Panc1 (cell line): ENCODE measurements at regions not wholly inside any gene's neighbourhood (a gene's known extent, or its start where the extent isn't known, plus 50 kb on each side); places are given as distances from the start of the nearest gene placed in this dataset.

Experiments
- ATAC-seq: fragments of 200-7000 bp; cut with Tn5 transposase; 2 replicates; pipeline ENCODE4 v1.9.1; 2020; ENCODE audit warnings: mild to moderate bottlenecking, moderate library complexity
- BruUV-seq: library from RNA; stranded (reverse); fragments of 400-500 nt; replicated peaks from 2 replicates; lab custom pipeline; 2021; lab: Mats Ljungman, UMichigan
- CTCF ChIA-PET: fragments of 300-600 bp; sonication (Branson Sonifier 250); formaldehyde crosslinking; loops from one replicate; lab custom pipeline; 2022; ENCODE audit warnings: antibody characterized with exemption; lab: Charles Lee
- POLR2A ChIA-PET: fragments of 300-600 bp; sonication (Branson Sonifier 250); formaldehyde crosslinking; loops from one replicate; lab custom pipeline; 2022; ENCODE audit warnings: antibody characterized with exemption; lab: Charles Lee
- DNase-seq: peaks from one replicate; pipeline ENCODE4 v3.0.0-alpha.2; 2010; ENCODE audit warnings: low read depth, low spot score
- H3K27ac ChIP-seq: 2 replicates; pipeline ENCODE4 v1.5.1; 2011; ENCODE audit warnings: mild to moderate bottlenecking, low read length, inconsistent platforms
- H3K27me3 ChIP-seq: fragments of 200-500 bp; sonication (Bioruptor generic); 2 replicates; pipeline ENCODE4 v1.6.0; 2014; ENCODE audit warnings: low read length, inconsistent platforms; ENCODE audit not compliant: control insufficient read depth, insufficient read depth
- H3K36me3 ChIP-seq: fragments of 200-500 bp; sonication (Bioruptor generic); 2 replicates; pipeline ENCODE4 v1.5.1; 2014; ENCODE audit warnings: inconsistent platforms, mild to moderate bottlenecking, low read length, moderate library complexity; ENCODE audit not compliant: control insufficient read depth, insufficient read depth
- H3K4me1 ChIP-seq: 2 replicates; pipeline ENCODE4 v1.5.1; 2011; ENCODE audit warnings: inconsistent platforms, mild to moderate bottlenecking, low read length, moderate library complexity; ENCODE audit not compliant: control insufficient read depth, insufficient read depth
- H3K4me3 ChIP-seq, 2 experiments: 2 replicates each; pipeline ENCODE4 v1.5.1; 2011 to 2012; ENCODE audit warnings: low read depth in 2 of 2, low read length in 2 of 2, mild to moderate bottlenecking in 2 of 2, inconsistent platforms in 1 of 2, moderate library complexity in 1 of 2
- H3K9me3 ChIP-seq: fragments of 200-500 bp; sonication (Bioruptor generic); 2 replicates; pipeline ENCODE4 v1.5.1; 2014; ENCODE audit warnings: low read depth, mild to moderate bottlenecking, inconsistent platforms, low read length, moderate library complexity; ENCODE audit not compliant: control insufficient read depth, insufficient read depth
- POLR2AphosphoS5 ChIP-seq: IDR thresholded peaks from 2 replicates; pipeline ENCODE4 v1.6.1; 2012; ENCODE audit warnings: mild to moderate bottlenecking, low read depth, low read length, moderate library complexity
- REST ChIP-seq, 2 experiments: IDR thresholded peaks; 2 replicates each; pipeline ENCODE4 v1.6.1; 2011 to 2012; ENCODE audit warnings: low read depth in 2 of 2, control low read depth in 1 of 2, low read length in 1 of 2, mild to moderate bottlenecking in 1 of 2, moderate library complexity in 1 of 2; ENCODE audit not compliant: insufficient read depth in 1 of 2
- SIN3A ChIP-seq: IDR thresholded peaks from 2 replicates; pipeline ENCODE4 v1.6.1; 2012; ENCODE audit warnings: low read depth, mild to moderate bottlenecking, low read length, moderate library complexity, borderline replicate concordance; ENCODE audit not compliant: insufficient read depth
- TCF7L2 ChIP-seq: IDR thresholded peaks from 2 replicates; pipeline ENCODE4 v1.6.1; 2011; ENCODE audit warnings: mild to moderate bottlenecking, low read depth, low read length, inconsistent platforms
- in situ Hi-C: cut with HindIII; loops from 2 replicates; pipeline ENCODE4 v1.10.0; 2016; ENCODE audit warnings: low sequenced_read_pairs, low pct_unique_long_range_greater_than_20kb
- intact Hi-C: fragments of 100-400 bp; cut with micrococcal nuclease; formaldehyde crosslinking; loops from one replicate; pipeline ENCODE4 v1.10.0; 2022; ENCODE audit not compliant: unreplicated experiment
- TF ChIP-seq, protein P1 (sequence below): fragments of 450-650 bp; IDR thresholded peaks from 2 replicates; pipeline ENCODE4 v1.5.1; 2017; ENCODE audit warnings: mild to moderate bottlenecking

DNA sequence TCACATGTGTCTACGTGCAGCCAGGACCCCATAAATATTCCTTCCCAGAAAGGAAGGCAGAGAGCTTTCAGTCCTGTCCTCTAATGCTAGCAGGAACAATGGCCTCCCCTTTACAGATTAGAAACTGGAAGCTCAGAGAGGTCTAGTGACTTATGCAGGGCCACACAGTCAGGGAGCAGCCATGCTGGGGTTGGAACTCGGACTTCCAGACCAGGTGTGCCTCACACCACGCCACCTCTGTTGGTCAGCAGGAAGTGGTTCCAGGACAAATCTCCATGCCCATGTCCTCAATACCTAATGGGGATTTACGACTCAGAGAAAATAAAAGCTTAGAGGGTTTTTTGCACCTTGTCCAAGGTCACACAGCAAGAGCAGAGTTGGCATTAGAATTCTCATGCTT, 378.9 kb downstream of the RPS24 start:
- intact Hi-C loops: no loop called here
- CTCF ChIA-PET: interaction anchor here (0.7 kb wide), 1 partner anchor 780 kb away, joined by 3 read pairs; no protein-coding TSS in a partner anchor

DNA sequence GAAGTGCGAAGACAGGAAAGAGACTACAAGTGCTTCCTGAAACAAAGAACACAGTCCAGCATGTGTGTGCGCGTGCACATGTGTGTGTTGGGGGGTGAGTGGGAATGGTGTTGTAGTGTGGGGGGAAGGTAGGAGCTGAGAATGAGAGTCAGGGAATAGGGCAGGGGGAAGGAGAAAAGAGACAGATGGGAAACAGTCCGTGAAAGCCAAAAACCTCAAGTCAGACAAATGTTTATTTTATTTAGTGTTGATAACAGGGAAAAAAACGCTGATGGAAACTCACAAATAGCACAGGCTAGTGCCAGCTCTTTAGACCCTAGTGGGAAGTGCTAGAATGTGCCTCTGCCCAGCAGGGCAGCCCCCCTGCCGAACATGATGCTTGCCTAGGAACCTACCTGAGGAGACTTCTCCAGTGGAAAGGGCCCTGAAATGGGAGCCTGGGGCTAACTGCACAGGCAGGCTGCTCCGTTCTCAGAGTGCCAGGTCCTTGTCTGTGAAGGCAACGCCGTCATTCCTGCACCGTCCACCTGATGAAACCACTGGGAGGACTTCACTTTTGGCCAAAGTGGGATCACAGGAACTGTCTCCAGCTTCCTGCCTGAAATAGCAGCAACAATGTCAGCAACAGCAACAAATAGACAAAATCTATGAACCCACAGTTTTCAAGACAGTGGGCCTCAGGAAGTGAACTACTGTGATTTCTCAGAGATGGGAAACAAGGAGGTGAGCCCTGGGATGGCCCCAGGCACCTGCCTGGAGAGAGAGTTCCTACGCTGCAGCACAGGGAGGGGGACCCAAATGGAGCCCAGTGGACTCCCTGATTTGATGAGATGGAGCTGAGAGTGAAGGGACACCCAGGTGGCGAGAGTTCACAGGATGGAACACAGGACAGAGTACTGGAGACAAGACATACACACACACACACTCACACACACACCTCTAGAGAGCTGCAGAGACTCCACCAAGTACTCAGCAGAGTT, 379.7 kb downstream of the RPS24 start:
- intact Hi-C loops (no loop called here), in situ Hi-C loops (no loop called here)
- Histone ChIP-seq H3K9me3 (no peaks in the 10 kb centered on the region), H3K27ac (no peak overlapping the region), H3K27me3 (no peaks in the 10 kb centered on the region), H3K4me3 (no peak overlapping the region), H3K4me1 (no peaks in the 10 kb centered on the region), H3K36me3 (no peaks in the 10 kb centered on the region)
- no peak for DNase-seq
- POLR2A ChIA-PET: no interaction called here
- no TSS peak for BruUV-seq
- TF ChIP-seq REST (IDR thresholded peaks at IDR 0.05; ENCODE audit: insufficient read depth in 1 of 2, low read depth in 2 of 2, low read length in 1 of 2) (no peak), POLR2AphosphoS5 (no peak), SIN3A (no peak), TCF7L2 (no peak)
- TF ChIP-seq, protein P1, sequence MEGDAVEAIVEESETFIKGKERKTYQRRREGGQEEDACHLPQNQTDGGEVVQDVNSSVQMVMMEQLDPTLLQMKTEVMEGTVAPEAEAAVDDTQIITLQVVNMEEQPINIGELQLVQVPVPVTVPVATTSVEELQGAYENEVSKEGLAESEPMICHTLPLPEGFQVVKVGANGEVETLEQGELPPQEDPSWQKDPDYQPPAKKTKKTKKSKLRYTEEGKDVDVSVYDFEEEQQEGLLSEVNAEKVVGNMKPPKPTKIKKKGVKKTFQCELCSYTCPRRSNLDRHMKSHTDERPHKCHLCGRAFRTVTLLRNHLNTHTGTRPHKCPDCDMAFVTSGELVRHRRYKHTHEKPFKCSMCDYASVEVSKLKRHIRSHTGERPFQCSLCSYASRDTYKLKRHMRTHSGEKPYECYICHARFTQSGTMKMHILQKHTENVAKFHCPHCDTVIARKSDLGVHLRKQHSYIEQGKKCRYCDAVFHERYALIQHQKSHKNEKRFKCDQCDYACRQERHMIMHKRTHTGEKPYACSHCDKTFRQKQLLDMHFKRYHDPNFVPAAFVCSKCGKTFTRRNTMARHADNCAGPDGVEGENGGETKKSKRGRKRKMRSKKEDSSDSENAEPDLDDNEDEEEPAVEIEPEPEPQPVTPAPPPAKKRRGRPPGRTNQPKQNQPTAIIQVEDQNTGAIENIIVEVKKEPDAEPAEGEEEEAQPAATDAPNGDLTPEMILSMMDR: no peak
- CTCF ChIA-PET: interaction anchor here (0.7 kb wide), 1 partner anchor 779 kb away, joined by 3 read pairs; no protein-coding TSS in a partner anchor
- ATAC-seq: no peak

More for the DNA sequence above, 378.9 kb downstream of the RPS24 start:
- H3K27ac ChIP-seq: no peak overlapping the region
- no TSS peak for BruUV-seq
- ATAC-seq (no peak), DNase-seq (no peak)
- H3K4me1 ChIP-seq: no peaks in the 10 kb centered on the region
- in situ Hi-C loops: no loop called here
- TF ChIP-seq TCF7L2 (no peak), REST (IDR thresholded peaks at IDR 0.05; ENCODE audit: insufficient read depth in 1 of 2, low read depth in 2 of 2, low read length in 1 of 2) (no peak), SIN3A (no peak), POLR2AphosphoS5 (no peak)
- TF ChIP-seq, protein P1: no peak
- H3K27me3 ChIP-seq: 0 out of 2 replicates have a peak, but pooled peaks cover 3% of the 10 kb centered on the region
- no peaks in the 10 kb centered on the region for H3K36me3 ChIP-seq
- no peaks in the 10 kb centered on the region for H3K9me3 ChIP-seq
- no peak overlapping the region for H3K4me3 ChIP-seq
- POLR2A ChIA-PET: no interaction called here
